Mononuclear cell (primary cell): ENCODE measurements at regions not wholly inside any gene's neighbourhood (a gene's known extent, or its start where the extent isn't known, plus 50 kb on each side); places are given as distances from the start of the nearest gene placed in this dataset.
"Not testable (repeated sequence)": the region's sequence is repeated elsewhere in the genome, so short reads cannot be mapped to it uniquely, and the experiment has no call there.

Source experiments
- H3K27me3 ChIP-seq: 2 replicates; pipeline ENCODE4 v1.6.0; 2011; ENCODE audit warnings: low read length, control low read depth; ENCODE audit not compliant: insufficient read depth
- H3K4me1 ChIP-seq: 2 replicates; pipeline ENCODE4 v1.5.1; 2011; ENCODE audit warnings: mild to moderate bottlenecking, low read length, control low read depth; ENCODE audit not compliant: insufficient read depth
- H3K4me3 ChIP-seq: 2 replicates; pipeline ENCODE4 v1.5.1; 2011; ENCODE audit warnings: mild to moderate bottlenecking, low read length, moderate library complexity
- H3K9me3 ChIP-seq: 2 replicates; pipeline ENCODE4 v1.5.1; 2011; ENCODE audit warnings: low read depth, mild to moderate bottlenecking, control low read depth, low read length

- H3K9me3 ChIP-seq: peaks cover 4% of the 10 kb centered on the region
- no peaks in the 10 kb centered on the region for H3K4me1 ChIP-seq
- no peak overlapping the region for H3K4me3 ChIP-seq
- H3K27me3 ChIP-seq: no peaks in the 10 kb centered on the region
Observed at GRCh38 chr5:91599863-91600262, 216.7 kb upstream of the ARRDC3 start.

DNA sequence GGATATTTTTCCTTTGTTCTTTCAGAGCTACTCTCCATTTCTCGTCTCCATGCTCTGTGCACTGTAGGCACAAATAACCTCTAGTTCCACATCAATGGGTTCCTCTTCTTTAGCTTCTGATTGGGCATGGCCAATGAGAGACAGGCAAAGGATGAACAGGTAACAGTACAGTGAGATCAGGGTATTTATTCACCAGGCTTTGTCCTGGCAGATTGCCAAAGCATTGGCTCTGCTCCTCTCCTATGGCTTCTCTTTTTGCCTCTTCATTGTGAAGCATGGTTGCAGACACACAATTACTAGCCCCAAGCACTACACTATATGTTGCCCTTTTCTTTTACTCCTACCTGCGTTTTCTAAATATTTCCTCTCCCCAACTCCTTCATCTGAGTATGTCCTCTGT, 215.1 kb upstream of the ARRDC3 start:
- Histone ChIP-seq H3K4me3 (no peak overlapping the region), H3K4me1 (no peaks in the 10 kb centered on the region), H3K9me3 (peaks cover 4% of the 10 kb centered on the region), H3K27me3 (no peaks in the 10 kb centered on the region)

GRCh38 chr5:91595424-91595823, 212.3 kb upstream of the ARRDC3 start:
- Histone ChIP-seq H3K9me3 (peaks cover 19% of the 10 kb centered on the region), H3K27me3 (no peaks in the 10 kb centered on the region), H3K4me1 (no peaks in the 10 kb centered on the region)

DNA sequence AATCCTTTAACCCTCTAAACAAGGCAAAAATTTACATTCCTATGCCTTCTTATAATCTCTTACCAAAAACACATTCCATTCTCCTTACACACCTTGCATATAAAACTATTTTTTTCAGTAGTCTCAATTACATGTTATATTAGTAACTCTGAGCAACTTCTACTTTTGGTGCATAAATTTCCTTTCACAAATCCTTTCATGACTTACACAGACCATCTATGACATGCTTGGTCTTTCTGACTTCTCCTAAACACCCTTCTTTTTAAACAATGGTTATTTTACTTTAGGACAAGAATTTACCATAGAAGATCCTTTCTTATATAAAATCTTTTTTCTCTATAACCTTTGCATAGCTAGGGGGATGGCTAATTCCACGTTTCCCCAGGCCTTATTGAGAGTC, 208.0 kb upstream of the ARRDC3 start:
- Histone ChIP-seq H3K4me3 (no peak overlapping the region), H3K4me1 (no peaks in the 10 kb centered on the region), H3K9me3 (peaks cover 22% of the 10 kb centered on the region), H3K27me3 (no peaks in the 10 kb centered on the region)

More at GRCh38 chr5:91595424-91595823, 212.3 kb upstream of the ARRDC3 start:
- no peak overlapping the region for H3K4me3 ChIP-seq

- peaks cover 11% of the 10 kb centered on the region for H3K9me3 ChIP-seq
- H3K4me3 ChIP-seq: no peak overlapping the region
- H3K27me3 ChIP-seq: no peaks in the 10 kb centered on the region
- H3K4me1 ChIP-seq: no peaks in the 10 kb centered on the region
Observed at GRCh38 chr5:91586232-91586631, 203.1 kb upstream of the ARRDC3 start.

DNA sequence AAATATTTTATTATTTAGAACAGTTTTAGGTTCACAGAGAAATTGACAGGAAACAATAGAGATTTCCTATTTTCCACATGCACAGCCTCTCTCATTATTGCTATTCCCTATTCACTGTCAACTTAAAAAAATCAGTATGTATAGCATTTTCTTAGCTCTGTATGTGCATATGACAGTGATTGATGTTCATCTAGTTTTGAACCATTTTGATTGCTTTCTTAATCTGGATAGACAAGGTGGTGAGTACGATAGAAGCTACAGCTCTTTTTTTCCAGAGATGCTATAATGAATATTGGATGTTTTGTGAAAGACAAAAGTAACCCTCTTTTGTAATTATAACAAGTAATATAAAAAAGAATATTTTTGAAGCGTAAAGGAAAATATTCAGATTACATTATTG, 201.2 kb upstream of the ARRDC3 start:
- Histone ChIP-seq H3K4me3 (no peak overlapping the region), H3K27me3 (no peaks in the 10 kb centered on the region), H3K4me1 (no peaks in the 10 kb centered on the region), H3K9me3 (no peaks in the 10 kb centered on the region)

DNA sequence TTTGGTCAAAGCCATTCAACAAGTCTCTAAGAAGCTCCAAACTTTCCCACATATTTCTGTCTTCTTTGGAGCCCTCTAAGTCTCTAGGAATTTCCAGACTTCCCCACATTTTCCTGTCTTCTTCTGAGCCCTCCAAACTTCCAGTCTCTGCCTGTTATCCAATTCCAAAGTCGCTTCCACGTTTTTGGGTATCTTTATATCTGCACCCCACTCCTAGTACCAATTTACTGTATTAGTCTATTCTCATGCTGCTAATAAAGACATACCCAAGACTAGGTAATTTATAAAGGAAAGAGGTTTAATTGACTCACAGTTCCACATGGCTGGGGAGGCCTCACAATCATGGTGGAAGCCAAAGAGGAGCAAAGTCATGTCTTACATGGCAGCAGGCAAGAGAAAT, 182.9 kb upstream of the ARRDC3 start:
- not testable (repeated sequence) for H3K4me1 ChIP-seq, H3K4me3 ChIP-seq, H3K27me3 ChIP-seq, H3K9me3 ChIP-seq

GRCh38 chr5:91562922-91563321, 179.8 kb upstream of the ARRDC3 start:
- no peaks in the 10 kb centered on the region for H3K4me1 ChIP-seq
- no peaks in the 10 kb centered on the region for H3K27me3 ChIP-seq
- no peaks in the 10 kb centered on the region for H3K9me3 ChIP-seq
- no peak overlapping the region for H3K4me3 ChIP-seq

GRCh38 chr5:91541696-91542095, 158.6 kb upstream of the ARRDC3 start:
- Histone ChIP-seq H3K4me3 (no peak overlapping the region), H3K27me3 (no peaks in the 10 kb centered on the region), H3K4me1 (no peaks in the 10 kb centered on the region), H3K9me3 (no peaks in the 10 kb centered on the region)

DNA sequence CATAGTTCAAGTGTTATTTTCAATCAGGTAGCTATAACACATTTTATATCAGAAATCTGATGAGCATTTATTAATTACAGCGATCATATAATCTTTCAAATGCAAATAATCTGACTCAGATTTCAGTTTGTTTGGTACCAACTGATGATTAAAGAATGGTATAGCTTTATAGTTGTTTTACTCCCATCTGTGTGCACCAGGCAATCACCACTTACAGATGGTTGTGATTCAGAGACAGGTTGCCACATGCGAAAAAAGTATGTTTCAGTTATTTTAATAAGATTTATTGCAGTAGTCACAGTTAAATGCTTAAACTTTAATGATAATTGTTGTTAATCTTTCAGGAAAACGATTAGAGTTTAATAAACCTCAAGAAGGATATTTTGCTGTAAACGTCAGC, 155.1 kb upstream of the ARRDC3 start:
- Histone ChIP-seq H3K27me3 (no peaks in the 10 kb centered on the region), H3K4me1 (no peaks in the 10 kb centered on the region), H3K9me3 (no peaks in the 10 kb centered on the region), H3K4me3 (no peak overlapping the region)

DNA sequence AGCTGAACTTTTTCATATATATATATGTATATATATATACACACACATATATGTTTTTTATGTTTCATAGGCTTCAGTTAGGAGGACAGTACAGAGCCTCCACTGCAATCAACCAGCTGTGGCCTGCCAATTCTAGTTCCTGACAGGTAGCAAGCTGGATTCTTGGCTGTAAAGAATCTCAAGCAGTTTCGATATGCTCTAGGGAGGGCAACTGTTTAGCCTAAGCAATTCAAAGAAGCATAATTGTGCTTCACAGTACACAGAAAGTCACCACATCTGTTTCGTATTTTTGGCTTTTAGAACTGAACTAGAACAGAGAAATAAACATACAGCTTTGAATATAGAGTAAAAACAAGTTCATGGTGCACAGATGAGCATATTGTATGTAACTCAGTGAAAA, 152.4 kb upstream of the ARRDC3 start:
- Histone ChIP-seq H3K4me1 (no peaks in the 10 kb centered on the region), H3K9me3 (no peaks in the 10 kb centered on the region), H3K4me3 (no peak overlapping the region), H3K27me3 (no peaks in the 10 kb centered on the region)

DNA sequence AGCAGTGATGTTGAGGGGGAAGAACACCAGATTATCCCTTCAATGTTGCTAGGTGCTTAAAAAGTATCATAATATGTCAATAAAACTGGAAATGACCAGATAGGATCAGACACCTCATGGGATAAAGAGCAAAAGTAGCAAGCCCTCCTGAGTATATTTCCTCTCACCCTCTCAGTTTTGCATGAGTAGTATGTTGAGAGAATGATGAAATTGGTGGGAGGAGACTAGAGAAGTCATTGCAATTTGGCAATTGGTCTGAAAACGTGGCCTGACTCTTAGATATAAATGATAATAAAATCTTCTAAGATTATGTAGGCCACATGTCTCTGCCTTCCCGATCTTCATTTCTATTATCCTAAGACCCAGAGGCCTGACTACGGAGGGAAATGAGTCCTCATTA, 151.2 kb upstream of the ARRDC3 start:
- H3K9me3 ChIP-seq: no peaks in the 10 kb centered on the region
- no peak overlapping the region for H3K4me3 ChIP-seq
- no peaks in the 10 kb centered on the region for H3K27me3 ChIP-seq
- no peaks in the 10 kb centered on the region for H3K4me1 ChIP-seq

DNA sequence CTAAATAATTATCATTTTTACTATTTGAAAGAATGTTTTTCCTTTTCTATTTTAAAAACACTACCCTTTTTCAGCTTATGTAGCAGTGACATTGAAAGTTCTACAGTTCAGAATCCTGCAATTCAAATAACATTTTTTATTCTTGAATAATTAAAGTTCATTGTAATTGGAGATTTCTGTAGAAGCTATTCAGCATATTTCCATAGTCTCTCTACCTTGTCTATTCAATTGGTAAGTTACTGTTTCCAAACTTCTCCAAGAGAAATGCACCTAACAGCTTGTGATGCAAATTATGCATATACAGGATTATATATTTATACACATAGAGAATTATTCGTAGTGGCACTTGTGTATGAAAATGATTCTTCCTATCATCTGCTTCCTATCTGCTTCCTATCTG, 149.7 kb upstream of the ARRDC3 start:
- Histone ChIP-seq H3K4me1 (no peaks in the 10 kb centered on the region), H3K9me3 (no peaks in the 10 kb centered on the region), H3K27me3 (no peaks in the 10 kb centered on the region), H3K4me3 (no peak overlapping the region)

GRCh38 chr5:91532281-91532680, 149.2 kb upstream of the ARRDC3 start:
- Histone ChIP-seq H3K27me3 (no peaks in the 10 kb centered on the region), H3K9me3 (no peaks in the 10 kb centered on the region), H3K4me3 (no peak overlapping the region), H3K4me1 (no peaks in the 10 kb centered on the region)

- H3K27me3 ChIP-seq: no peaks in the 10 kb centered on the region
- no peaks in the 10 kb centered on the region for H3K9me3 ChIP-seq
- H3K4me3 ChIP-seq: no peak overlapping the region
- H3K4me1 ChIP-seq: no peaks in the 10 kb centered on the region
Observed at GRCh38 chr5:91528831-91529230, 145.7 kb upstream of the ARRDC3 start.

- Histone ChIP-seq H3K4me3 (no peak overlapping the region), H3K27me3 (no peaks in the 10 kb centered on the region), H3K9me3 (no peaks in the 10 kb centered on the region), H3K4me1 (no peaks in the 10 kb centered on the region)
Observed at GRCh38 chr5:91521785-91522184, 138.7 kb upstream of the ARRDC3 start.

DNA sequence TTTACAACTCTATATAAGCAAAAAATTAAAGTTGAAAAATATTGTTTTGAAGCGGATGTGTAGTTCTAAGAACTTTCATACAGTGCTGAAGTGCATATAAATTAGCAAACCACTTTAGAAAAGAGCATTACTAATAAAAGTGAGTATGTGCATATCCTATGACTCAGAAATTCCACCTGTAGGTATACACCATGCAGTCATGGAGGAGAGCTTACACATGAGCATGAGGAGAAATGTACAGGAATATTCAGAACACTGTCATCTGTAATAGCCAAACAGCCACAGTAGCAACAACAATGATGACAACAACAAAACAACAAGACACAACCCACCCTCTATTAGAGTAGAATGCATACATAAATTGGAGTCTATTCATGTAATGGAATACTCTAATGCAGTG, 138.2 kb upstream of the ARRDC3 start:
- H3K27me3 ChIP-seq: no peaks in the 10 kb centered on the region
- no peaks in the 10 kb centered on the region for H3K4me1 ChIP-seq
- no peak overlapping the region for H3K4me3 ChIP-seq
- no peaks in the 10 kb centered on the region for H3K9me3 ChIP-seq
